GM18861 (cell line): ENCODE measurements at regions not wholly inside any gene's neighbourhood (a gene's known extent, or its start where the extent isn't known, plus 50 kb on each side); places are given as distances from the start of the nearest gene placed in this dataset.

Experiments
- ATAC-seq: cut with Tn5 transposase; IDR thresholded peaks from one replicate; pipeline ENCODE4 v1.9.1; 2021; ENCODE audit not compliant: unreplicated experiment

DNA sequence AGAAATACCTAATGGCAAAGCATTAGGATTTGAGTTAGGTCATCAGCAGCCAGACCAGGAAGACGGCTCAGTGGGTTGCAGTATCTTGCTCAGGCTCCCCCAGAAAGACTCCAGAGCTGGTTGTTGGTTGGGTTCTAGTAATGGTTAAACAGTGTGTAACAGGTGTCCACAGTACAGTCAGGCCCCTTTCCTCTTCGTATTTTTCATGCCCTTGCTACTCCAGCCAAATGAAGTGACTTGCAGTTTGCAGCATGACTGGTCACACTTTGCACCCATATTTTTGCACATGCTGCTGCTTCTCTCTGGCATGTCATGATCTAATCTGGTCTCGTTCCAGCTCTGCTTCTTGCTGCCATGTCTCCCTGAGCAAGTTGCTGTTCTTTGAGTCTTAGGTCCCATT is 60.6 kb upstream of the TRPC7 start:
- no peak for ATAC-seq

- no peak for ATAC-seq
Measured at GRCh38 chr5:136424835-136425584, 59.7 kb upstream of the TRPC7 start.

DNA sequence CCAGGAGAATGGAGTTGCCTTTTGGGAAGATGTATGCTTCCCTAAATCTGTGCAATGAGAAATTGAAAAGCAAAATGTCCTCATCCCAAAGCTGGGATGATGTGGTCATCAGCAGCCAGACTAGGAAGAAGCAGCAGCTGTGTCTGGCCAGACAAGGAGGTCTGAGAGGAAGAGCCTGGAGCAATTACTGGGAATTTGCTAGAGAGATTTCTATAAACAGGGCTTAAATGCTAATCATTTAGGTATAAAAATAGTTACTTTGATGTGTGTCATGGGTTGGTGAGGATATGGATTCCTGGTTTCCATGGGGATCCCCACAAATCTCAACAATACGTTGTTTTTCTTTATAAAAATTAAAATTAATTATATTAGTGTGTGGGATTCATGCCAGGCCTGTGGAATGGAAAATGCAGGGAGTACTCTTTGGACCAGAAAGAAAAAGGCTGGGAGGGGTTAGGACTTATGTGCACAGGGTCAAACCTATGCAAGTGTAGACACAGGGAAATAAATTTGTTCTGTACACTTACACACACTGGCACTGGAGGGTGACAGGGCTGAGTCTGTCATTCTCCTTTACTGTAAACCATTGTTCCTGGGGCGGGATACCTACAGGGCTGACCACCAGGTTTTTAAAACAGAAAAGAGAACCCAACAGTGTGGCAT is 58.7 kb upstream of the TRPC7 start:
- ATAC-seq: no peak

DNA sequence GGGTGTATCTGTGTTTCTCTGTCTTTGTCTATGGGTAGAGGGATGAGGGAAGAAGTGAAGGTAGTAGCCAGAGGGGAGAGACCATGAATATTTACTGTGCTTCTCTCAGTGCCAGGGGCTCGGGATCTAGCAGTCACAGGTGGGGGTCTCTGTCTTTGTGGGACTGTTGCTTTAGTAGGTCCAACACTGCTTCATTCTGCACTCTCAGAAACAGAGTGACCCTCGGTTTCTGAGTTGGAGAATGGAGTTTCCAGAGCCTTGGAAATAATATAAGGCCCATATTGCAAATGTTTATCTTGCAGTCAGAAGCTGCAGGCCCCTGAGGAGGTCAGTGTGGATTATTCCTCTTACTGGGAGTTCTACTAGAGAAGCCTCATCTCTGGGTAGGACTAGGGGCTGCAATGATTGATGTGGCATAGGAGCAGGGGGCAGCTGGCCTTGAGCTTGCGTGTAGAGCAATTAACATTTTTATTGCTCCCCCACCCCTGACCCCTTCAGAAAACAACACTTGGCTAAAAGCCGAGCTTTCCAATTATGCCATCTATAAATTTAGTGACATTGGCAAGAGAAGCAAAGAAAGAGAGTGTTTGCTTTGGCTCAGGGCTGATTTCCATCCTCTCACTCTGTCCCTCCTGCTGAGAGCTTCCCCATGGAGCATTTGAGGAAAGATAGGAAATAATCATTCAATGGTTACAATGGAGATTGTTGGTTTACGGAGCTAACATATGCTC is 55.0 kb upstream of the TRPC7 start:
- no peak for ATAC-seq

- ATAC-seq: no peak
Measured at GRCh38 chr5:136418301-136418700, 53.0 kb upstream of the TRPC7 start.
